GM18519 (cell line): ENCODE measurements at regions not wholly inside any gene's neighbourhood (a gene's known extent, or its start where the extent isn't known, plus 50 kb on each side); places are given as distances from the start of the nearest gene placed in this dataset.
"Not testable (repeated sequence)": the region's sequence is repeated elsewhere in the genome, so short reads cannot be mapped to it uniquely, and the experiment has no call there.

Source experiments
- ATAC-seq: cut with Tn5 transposase; IDR thresholded peaks from one replicate; pipeline ENCODE4 v1.9.1; 2021; ENCODE audit warnings: mild to moderate bottlenecking, moderate library complexity; ENCODE audit not compliant: unreplicated experiment, low FRiP score

DNA sequence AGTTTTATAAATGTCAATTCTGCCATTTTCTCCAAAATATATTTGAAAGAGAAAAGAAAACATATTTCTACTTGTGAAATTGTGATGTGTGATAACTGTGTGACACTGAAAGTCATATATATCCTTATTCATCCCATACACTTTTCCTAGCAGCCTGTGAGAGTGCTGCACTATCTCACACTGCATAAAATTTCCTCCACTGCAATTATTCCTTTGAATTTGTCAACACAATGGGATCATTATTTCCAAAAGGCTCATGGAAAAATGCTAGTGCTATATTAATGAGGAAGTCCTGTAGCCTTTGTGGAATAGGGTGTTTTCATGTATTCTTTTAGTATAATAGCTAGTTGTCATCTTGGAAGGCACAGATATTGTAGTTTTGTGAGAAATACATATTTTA, 504.1 kb downstream of the RPL10L start:
- no peak for ATAC-seq

DNA sequence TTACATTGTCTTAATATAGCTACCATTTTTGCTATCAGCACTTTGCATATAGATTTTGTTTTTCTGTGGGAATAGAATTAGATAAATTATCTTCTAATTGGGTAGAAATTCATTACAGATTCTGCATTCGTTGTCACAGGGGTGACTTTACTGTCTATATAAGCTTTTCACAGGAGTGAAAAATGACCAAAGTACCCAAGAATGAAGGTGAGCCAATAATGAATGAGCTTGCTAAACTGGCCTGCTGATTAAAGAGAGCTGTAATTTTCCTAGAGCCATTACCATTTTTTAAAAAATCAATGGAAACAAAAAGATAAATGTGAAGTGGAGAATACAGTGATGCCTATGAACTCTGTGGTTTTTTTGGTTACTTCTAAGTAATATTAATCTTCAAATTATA, 504.6 kb downstream of the RPL10L start:
- ATAC-seq = no peak

DNA sequence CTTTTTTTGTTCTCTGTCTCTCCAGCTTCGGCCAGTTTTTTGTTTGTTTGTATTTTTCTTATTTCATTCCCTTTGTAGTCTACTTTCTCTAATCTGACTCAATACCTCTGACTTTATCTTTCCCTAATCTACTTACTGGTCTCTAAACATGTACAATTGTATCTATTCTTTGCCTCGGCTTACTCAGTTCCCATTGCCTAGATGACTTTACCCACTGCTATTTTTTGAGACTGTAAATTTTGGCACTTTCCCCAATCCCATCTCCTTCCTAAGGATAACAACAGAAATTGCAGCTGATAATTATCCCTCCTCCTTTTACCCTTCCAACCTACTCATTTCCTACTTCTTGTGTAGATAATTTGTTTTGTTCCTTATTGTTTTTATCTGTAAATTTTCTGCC, 511.1 kb downstream of the RPL10L start:
- ATAC-seq = no peak

DNA sequence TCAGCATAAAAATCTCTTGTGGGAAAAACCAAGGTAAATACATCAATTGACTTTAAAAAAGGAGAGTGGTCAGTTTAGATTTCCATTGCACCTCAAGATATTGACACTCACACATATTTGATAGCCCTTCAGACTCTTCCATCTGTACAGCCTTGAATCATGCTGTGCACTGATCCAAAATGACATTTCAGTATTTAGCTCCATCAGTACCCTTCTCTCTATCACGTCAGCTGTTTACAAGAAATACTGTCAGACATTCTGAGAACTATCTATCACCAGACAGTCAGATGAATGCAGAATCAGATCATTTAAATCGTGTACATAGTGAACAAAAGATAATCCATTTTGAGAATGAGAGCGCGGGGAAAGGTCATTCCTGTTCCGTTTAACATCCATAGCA, 511.9 kb downstream of the RPL10L start:
- no peak for ATAC-seq

DNA sequence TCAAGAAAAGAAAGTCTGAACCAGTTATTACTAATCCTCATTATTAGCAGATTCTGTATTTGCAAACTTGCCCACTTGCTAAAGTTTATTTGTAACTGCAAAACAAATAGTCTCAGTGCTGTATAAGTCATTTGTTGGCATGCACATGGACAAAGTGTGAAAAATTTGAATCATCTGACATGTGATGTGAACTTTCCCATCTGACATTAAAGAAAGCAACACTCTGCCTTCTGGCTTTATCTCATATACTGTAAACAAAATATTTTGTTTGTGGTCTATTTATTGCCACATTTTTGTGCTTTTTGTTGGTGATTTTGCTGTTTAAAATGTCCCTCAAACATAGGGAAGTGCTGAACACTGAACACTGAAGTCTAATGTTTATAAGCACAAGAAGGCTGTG, 513.8 kb downstream of the RPL10L start:
- ATAC-seq = no peak

DNA sequence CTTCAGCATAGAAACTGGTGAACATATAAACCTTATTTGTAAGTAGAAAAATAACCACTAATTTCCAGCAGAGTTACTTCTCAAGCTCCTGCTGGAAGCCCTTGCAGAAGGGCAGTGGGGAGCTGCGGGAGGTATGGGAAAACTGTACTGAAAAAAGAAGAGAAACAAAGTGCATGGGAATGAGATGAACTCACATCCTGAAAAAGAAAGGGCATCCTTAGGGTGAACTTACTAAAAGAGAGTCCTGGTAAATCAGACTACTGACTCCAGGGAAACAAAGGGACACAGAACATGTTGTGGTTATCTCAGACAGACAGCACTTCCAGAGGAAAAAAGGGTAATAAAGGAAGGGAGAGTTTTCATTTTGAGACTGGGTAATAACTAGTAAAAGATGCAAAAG, 515.1 kb downstream of the RPL10L start:
- no peak for ATAC-seq

DNA sequence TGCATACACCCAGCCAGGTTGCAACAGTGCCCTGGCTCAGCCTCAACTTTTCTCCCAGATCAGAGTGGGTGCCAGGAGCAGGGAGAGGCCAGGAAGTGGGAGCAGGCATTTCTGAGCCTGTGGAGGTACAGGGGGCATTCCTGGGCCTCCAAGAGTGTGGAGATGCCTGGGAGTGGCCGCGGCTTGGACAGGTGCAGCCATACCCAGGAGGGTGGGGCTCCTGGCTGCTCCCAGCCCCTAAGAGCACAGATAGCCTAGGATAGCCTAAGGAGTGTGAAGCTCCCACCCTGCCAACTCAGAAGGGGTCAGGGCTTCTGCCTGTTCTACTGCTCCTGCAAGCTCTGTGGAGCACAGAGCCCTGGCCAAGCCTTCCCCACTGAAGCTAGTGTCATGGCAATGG, 543.4 kb downstream of the RPL10L start:
- no peak for ATAC-seq

DNA sequence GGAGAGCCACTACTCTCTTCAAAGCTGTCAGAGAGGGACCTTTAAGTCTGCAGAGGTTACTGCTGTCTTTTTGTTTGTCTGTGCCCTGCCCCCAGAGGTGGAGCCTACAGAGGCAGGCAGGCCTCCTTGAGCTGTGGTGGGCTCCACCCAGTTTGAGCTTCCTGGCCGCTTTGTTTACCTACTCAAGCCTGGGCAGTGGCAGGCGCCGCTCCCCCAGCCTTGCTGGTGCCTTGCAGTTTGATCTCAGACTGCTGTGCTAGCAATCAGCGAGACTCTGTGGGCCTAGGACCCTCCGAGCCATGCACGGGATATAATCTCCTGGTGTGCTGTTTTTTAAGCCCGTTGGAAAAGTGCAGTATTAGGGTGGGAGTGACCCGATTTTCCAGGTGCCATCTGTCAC, 550.7 kb downstream of the RPL10L start:
- ATAC-seq = not testable (repeated sequence)

DNA sequence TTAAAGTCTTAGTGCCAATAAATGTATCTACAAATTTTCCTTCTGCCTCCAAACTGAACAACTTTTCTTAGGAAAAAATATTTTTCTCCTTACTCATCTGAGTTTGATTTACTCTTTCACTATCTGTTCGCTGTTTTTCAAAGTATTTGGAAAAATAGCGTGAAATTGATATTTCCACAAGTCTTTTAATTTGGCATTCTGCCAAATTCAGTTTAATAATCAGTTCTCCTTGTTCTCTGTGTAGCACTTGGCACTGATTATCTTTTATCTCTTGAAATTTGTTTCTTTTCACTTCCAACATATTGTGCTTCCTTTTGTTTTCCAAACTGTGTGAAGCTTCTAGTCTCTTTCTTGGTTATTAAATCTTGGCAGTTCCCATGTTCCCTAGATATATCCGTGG, 559.8 kb downstream of the RPL10L start:
- no peak for ATAC-seq

DNA sequence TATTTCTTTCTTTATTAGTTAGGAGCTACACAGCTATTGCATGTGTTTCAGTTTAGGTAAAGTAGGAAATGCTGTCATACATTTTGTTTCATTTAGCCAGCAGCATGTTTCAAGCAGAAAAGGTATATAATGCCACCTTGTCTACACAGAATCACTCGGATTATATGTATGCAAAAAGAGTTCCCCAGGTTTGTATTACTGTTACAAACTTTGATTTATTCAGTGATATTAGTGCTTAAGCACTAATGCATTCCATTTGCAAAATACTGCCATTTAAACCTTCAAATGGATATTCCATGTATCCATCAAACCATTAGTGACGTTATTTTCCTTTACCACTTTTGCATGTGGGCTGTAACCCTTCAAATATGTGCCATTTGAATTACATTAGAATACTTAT, 564.0 kb downstream of the RPL10L start:
- no peak for ATAC-seq

DNA sequence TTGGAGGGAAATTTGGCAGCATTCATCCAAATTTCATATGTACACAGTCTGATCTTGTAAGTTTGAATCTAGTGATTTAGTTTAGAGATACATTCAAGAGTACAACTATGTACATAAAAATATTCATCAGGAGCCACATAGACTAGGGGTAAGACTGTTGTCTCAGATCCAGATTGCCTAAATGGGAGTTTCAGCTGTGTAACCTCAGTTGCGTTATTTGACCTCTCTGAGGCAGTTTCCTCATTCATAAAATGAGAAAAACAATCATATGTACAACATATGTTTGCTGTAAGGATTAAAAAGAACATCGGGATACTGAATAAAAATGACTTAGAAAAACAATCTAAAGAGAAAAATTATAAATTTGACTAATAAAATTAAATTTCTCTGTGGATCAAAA, 577.5 kb downstream of the RPL10L start:
- ATAC-seq = no peak

DNA sequence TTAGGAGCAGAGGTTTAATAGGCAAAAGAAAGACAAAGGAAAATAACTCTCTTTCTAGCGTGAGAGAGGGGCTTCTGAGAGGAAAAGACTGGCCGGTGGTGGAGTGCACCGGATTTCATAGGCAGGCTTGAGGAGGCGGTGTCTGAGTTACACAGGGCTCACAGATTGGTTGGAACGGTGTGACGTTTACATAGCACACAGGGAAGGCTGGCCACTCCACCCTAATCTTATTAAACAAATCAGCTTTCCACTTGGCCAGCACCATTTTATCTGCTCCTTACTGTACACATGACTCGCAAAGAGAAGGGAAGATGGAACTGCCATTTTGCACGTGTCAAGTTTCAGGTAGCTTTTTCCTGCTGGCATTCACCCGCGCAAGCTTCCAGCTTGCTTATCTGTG, 587.7 kb downstream of the RPL10L start:
- no peak for ATAC-seq

DNA sequence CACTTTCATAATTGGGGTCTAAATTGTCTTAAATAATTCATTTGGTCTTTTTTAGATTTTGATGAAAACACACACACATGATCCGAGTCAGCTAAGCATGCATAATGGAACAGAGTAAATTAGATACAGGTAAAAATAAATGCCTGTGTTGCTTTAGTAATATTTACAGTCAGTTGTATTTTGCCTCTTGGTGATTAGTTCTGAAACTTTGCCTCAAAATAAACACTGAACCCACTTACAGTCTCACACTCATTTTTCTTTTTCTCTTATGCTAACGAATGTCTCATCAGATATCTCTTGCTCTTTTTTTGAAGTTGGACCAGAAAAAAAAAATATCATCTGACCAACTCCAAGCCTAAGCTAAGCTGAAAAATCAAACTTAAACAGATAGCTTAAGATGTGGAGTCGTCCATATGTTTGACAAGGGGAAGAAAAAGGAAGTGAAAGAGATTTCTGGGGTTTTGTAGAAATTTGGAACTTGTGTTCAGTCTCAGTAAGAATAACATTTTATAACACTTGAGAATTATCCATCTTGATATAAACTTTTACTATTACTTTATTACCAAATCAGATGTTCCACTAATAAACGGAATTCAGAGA, 592.5 kb downstream of the RPL10L start:
- ATAC-seq = no peak

DNA sequence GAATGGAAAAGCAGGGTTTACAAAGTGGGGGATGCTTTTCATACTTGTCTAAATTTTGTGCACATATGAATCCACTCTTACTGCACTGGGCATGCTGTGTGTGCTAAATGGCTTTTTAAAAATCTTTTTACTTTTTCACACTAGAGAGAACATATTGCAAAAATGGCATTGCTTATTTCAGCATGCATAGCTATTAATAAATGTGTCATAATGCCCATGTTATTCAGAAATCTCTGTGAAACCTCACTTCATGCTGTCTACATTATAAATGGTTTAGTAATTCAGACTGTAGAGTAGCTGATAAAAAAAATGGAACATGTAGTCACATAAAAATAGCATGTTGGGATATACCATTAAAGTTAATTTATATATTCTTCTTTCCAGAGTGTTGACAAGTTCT, 593.8 kb downstream of the RPL10L start:
- no peak for ATAC-seq

DNA sequence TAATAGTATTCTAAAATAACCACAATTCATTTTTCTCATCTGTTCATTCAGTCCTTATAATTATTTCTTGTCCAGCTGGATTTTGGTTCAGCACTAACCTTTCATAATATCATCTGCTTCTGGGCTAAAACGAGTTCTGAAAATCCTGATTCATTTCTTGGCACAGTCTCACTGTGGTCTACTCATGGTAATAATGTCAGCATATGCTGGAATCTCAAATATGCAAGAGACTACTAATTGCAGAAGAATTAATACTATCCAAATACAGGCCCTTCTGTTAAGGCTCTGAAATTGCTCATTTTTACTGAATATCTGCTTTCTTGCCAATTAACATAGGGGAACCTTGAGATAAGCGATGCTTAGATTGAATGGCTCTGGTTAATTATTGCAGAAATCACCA, 597.1 kb downstream of the RPL10L start:
- ATAC-seq = no peak

DNA sequence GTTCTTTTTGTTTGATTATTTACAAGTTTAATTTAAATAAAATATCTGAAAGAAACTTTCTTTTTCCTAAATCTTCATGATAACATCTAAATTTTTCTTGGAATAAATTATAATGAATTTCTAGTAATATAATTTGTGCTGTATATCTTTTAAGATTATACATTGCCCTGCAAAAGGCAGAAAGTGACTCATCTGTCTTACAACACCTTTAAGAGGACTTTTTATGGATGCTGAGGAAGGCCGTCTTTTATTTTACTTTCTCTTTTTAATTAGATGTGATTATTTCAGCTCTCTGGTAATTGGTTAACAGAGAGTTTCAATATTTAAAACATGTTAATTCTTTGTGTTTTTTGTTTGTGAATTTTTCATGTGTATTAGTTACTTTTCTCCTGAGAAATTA, 598.4 kb downstream of the RPL10L start:
- ATAC-seq = no peak

DNA sequence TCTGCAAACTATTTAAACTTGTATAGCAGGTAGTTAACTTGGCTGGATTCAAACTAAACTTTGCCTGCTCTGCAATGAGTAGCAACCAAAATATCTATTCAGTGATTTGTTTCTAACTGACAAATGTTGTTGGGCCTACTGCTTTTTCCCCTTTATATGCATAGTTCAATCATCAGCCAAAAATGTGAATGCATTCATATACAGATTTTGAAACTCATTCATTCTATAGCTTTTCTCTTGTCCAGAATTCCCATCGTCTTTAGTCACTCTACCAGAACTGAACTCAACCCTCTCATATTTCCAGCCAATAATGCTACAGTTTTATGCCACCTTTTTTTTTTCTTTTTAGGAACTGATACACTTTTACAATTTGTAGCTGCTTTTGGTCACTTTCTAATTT, 599.8 kb downstream of the RPL10L start:
- ATAC-seq = no peak

DNA sequence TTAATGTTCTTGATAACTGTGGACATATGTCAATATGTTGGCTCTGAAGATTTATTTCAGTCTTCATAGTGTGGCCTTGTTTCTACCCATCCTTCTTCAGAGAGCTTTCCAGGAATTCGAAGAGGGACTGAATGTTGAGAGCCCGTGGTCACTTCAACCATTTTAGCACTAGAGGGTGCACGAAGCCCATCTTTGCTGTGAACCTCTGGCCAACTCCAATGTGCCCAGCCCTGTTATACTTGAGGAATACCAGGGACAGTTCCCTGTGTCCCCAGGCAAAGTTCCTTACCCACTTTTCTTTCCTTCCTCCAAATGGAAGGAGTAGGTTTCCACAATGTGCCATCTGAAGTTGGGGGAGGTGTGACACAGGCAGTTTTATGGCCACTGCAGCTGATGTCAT, 603.5 kb downstream of the RPL10L start:
- ATAC-seq = no peak

DNA sequence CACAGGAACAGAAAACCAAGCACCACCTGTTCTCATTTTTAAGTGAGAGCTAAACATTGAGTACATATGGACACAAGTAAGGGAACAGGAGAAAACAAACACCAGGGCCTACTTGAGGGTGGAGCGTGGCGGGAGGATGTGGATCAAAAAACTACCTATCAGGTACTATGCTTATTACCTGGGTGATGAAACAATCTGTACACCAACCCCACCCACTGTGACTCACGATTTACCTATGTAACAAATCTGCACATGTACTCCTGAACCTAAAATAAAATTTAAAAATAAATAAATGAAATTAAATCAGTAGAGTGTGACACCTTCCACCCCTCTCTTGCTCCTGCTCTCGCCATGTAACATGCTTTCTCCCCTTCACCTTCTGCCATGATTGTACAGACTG, 615.5 kb downstream of the RPL10L start:
- no peak for ATAC-seq

DNA sequence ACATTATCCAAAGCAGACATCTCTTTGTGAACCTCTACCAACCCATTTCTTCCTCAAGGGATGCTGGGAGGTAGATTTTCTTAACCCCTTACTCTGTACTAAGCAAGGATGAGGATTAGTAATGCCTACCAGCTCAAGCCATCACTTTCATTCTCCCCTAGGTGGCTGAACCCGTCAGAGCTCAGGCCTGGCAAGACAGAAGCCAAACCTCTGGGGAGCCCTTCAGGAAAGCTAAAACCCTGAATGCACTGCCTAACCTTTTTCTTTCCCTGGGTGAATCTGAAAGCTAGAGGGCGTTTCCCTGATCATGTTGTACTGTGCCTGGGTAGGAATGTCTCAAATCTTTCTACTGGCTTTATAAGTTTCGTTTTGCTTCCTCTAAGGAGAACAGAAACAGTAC, 617.3 kb downstream of the RPL10L start:
- ATAC-seq = no peak

DNA sequence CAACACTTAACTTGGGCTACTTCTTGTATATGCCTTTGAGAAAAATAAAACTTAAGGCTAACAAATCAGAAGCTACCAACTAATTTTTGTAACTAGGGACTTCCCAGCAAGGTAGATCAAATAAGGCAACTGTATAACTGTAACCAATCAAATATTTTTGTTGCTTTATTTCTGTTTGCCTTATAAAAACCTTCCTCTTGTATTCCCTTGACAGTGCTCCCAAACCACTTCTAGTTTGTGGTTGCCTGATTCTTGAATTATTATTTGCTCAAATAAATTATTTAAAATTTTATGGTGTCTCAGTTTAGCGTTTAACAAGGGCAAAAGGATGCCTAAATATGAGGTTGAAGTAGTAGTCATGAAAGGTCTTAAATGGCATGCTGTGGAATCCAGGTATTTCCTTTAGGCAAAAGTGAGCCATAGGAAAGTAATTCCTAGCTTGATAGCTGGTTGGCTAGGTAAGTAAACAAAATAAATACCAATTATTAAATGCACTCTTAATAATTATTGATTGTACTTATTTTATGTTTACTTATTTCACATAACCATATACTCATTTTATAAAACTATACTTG, 632.6 kb downstream of the RPL10L start:
- ATAC-seq = no peak

DNA sequence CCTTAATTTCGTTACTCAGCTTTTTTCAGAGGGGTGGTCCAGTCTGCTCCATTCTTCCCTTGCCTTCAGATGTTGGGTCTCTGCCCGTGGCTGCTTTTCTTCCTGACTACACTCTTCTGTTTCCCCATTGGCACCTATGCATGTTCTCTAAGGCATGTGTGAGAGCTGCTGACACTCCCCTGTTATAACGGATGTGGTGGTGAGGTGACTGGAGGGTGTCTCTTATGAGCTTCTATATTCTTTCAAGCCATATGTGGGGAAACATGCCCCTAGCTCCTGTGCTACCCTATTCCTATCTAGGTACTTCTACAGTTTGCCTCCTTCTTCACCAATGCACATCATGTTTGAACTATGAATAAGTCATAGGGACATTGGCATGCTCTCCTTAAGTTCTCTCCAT, 643.2 kb downstream of the RPL10L start:
- ATAC-seq = no peak

DNA sequence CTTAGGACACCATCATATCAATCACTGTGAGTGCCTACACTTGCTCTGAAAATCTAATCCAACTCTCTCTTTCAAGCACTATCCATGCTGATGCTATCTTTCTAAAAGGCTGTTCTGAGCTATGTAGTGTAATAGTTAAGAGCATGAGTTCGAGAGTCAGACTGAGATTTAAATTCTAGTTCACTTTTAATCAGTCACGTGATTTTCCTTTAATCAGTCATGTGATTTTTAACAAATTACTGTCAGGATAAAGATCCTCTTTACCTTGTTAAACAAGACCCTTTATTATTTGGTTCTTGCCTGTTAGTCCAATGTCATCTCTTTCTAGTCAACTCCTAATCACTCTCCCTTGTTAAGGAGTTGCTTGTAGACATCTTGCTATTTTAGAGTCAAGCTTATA, 653.0 kb downstream of the RPL10L start:
- ATAC-seq = no peak
